Urothelium cell line (cell line): ENCODE measurements at regions not wholly inside any gene's neighbourhood (a gene's known extent, or its start where the extent isn't known, plus 50 kb on each side); places are given as distances from the start of the nearest gene placed in this dataset.
"Not testable (repeated sequence)": the region's sequence is repeated elsewhere in the genome, so short reads cannot be mapped to it uniquely, and the experiment has no call there.

Experiments used
- DNase-seq: peaks from one replicate; pipeline ENCODE4 v3.0.0; 2011; ENCODE audit warnings: low spot score, mixed read lengths
- FAIRE-seq: peaks from 2 replicates; lab custom pipeline; 2011; peaks lifted over from hg19 to GRCh38; lab: Jason Lieb, UNC

GRCh38 chr14:84253326-84253725, 1276.6 kb upstream of the FLRT2 start:
- no peak for DNase-seq

GRCh38 chr14:84254290-84254689, 1275.7 kb upstream of the FLRT2 start:
- no peak for FAIRE-seq
- DNase-seq: no peak

More at GRCh38 chr14:84253326-84253725, 1276.6 kb upstream of the FLRT2 start:
- FAIRE-seq: no peak

- FAIRE-seq (no peak), DNase-seq (no peak)
Measured at GRCh38 chr14:84262932-84263331, 1267.0 kb upstream of the FLRT2 start.

- DNase-seq (no peak), FAIRE-seq (no peak)
Measured at GRCh38 chr14:84272290-84272721, 1257.6 kb upstream of the FLRT2 start.

GRCh38 chr14:84273181-84273580, 1256.8 kb upstream of the FLRT2 start:
- FAIRE-seq: no peak
- no peak for DNase-seq

- no peak for DNase-seq
- FAIRE-seq: no peak
Measured at GRCh38 chr14:84282618-84283017, 1247.3 kb upstream of the FLRT2 start.

GRCh38 chr14:84288781-84289180, 1241.2 kb upstream of the FLRT2 start:
- no peak for DNase-seq
- no peak for FAIRE-seq

GRCh38 chr14:84298663-84299195, 1231.2 kb upstream of the FLRT2 start:
- FAIRE-seq (no peak), DNase-seq (no peak)

- FAIRE-seq (no peak), DNase-seq (no peak)
Measured at GRCh38 chr14:84303140-84303539, 1226.8 kb upstream of the FLRT2 start.

- DNase-seq: no peak
- no peak for FAIRE-seq
Measured at GRCh38 chr14:84312551-84312950, 1217.4 kb upstream of the FLRT2 start.

GRCh38 chr14:84323450-84323849, 1206.5 kb upstream of the FLRT2 start:
- FAIRE-seq: no peak
- DNase-seq: no peak

- FAIRE-seq (no peak), DNase-seq (no peak)
Measured at GRCh38 chr14:84323978-84324377, 1206.0 kb upstream of the FLRT2 start.

GRCh38 chr14:84336433-84336832, 1193.5 kb upstream of the FLRT2 start:
- DNase-seq (no peak), FAIRE-seq (no peak)

- no peak for FAIRE-seq
- no peak for DNase-seq
Measured at GRCh38 chr14:84340938-84341337, 1189.0 kb upstream of the FLRT2 start.

GRCh38 chr14:84341867-84342266, 1188.1 kb upstream of the FLRT2 start:
- DNase-seq, FAIRE-seq: not testable (repeated sequence)

- DNase-seq (no peak), FAIRE-seq (no peak)
Measured at GRCh38 chr14:84343656-84344055, 1186.3 kb upstream of the FLRT2 start.

GRCh38 chr14:84351646-84352045, 1178.3 kb upstream of the FLRT2 start:
- FAIRE-seq (no peak), DNase-seq (no peak)

- FAIRE-seq (no peak), DNase-seq (no peak)
Measured at GRCh38 chr14:84361476-84361875, 1168.5 kb upstream of the FLRT2 start.

- FAIRE-seq (no peak), DNase-seq (peak; percentile 15)
Measured at GRCh38 chr14:84375235-84375634, 1154.7 kb upstream of the FLRT2 start.

- DNase-seq (no peak), FAIRE-seq (no peak)
Measured at GRCh38 chr14:84390010-84390409, 1139.9 kb upstream of the FLRT2 start.

- FAIRE-seq: no peak
- no peak for DNase-seq
Measured at GRCh38 chr14:84397631-84398030, 1132.3 kb upstream of the FLRT2 start.

- FAIRE-seq: no peak
Measured at GRCh38 chr14:84399296-84399910, 1130.5 kb upstream of the FLRT2 start.

GRCh38 chr14:84401631-84402030, 1128.3 kb upstream of the FLRT2 start:
- no peak for DNase-seq
- no peak for FAIRE-seq

More at GRCh38 chr14:84399296-84399910, 1130.5 kb upstream of the FLRT2 start:
- DNase-seq: no peak
